IPS DF 6.9 (cell line): ENCODE measurements at regions not wholly inside any gene's neighbourhood (a gene's known extent, or its start where the extent isn't known, plus 50 kb on each side); places are given as distances from the start of the nearest gene placed in this dataset.

ENCODE experiments used
- DNase-seq: peaks from one replicate; pipeline ENCODE4 v3.0.0-alpha.2; 2013; ENCODE audit warnings: low read depth, low spot score
- H3K27ac ChIP-seq: one replicate; pipeline ENCODE4 v1.5.1; 2013; ENCODE audit warnings: low read length, control low read depth
- H3K27me3 ChIP-seq: 2 replicates; pipeline ENCODE4 v1.6.1; 2013; ENCODE audit warnings: mild to moderate bottlenecking, low read length; ENCODE audit not compliant: control insufficient read depth, insufficient read depth
- H3K36me3 ChIP-seq: 2 replicates; pipeline ENCODE4 v1.6.1; 2013; ENCODE audit warnings: low read length; ENCODE audit not compliant: control insufficient read depth, insufficient read depth
- H3K4me1 ChIP-seq: 2 replicates; pipeline ENCODE4 v1.6.1; 2013; ENCODE audit warnings: low read length; ENCODE audit not compliant: control insufficient read depth, insufficient read depth
- H3K4me3 ChIP-seq: 2 replicates; pipeline ENCODE4 v1.5.1; 2013; ENCODE audit warnings: mild to moderate bottlenecking, low read length
- H3K9me3 ChIP-seq: 2 replicates; pipeline ENCODE4 v1.6.1; 2013; ENCODE audit warnings: low read length, inconsistent platforms; ENCODE audit not compliant: control insufficient read depth, insufficient read depth
- WGBS: extraction: QIAGEN DNeasy Blood & Tissue Kit; methylation state at CpG from one replicate; pipeline ENCODE4 v1.1.7; 2013; ENCODE audit warnings: mixed read lengths, missing lambda C conversion rate; ENCODE audit not compliant: insufficient read length, insufficient coverage; 5-methylcytosine and 5-hydroxymethylcytosine counted together

- no peaks in the 10 kb centered on the region for H3K36me3 ChIP-seq
- H3K27ac ChIP-seq = no peak overlapping the region
- no CpG with 5 or more reads among the region's 1 CpG for WGBS
- H3K9me3 ChIP-seq = no peaks in the 10 kb centered on the region
- DNase-seq = no peak
- no peak overlapping the region for H3K4me3 ChIP-seq
- H3K4me1 ChIP-seq = no peaks in the 10 kb centered on the region
- no peaks in the 10 kb centered on the region for H3K27me3 ChIP-seq
These were observed 668.9 kb downstream of the HTR1A start for GRCh38 chr5:63293317-63293716.

- H3K27me3 ChIP-seq = no peaks in the 10 kb centered on the region
- H3K36me3 ChIP-seq = no peaks in the 10 kb centered on the region
- no peaks in the 10 kb centered on the region for H3K4me1 ChIP-seq
- no peaks in the 10 kb centered on the region for H3K9me3 ChIP-seq
- no peak overlapping the region for H3K4me3 ChIP-seq
- DNase-seq = no peak
- no peak overlapping the region for H3K27ac ChIP-seq
- WGBS = no CpG with 5 or more reads among the region's 4 CpGs
These were observed 675.5 kb downstream of the HTR1A start for GRCh38 chr5:63286724-63287123.

GRCh38 chr5:63263411-63263810 lies 684.8 kb downstream of the LRRC70 start:
- no peaks in the 10 kb centered on the region for H3K27me3 ChIP-seq
- H3K4me1 ChIP-seq = no peaks in the 10 kb centered on the region
- H3K9me3 ChIP-seq = no peaks in the 10 kb centered on the region
- H3K27ac ChIP-seq = no peak overlapping the region
- no CpG with 5 or more reads among the region's 2 CpGs for WGBS
- DNase-seq = no peak
- no peaks in the 10 kb centered on the region for H3K36me3 ChIP-seq
- no peak overlapping the region for H3K4me3 ChIP-seq

- Histone ChIP-seq H3K27me3 (no peaks in the 10 kb centered on the region), H3K9me3 (no peaks in the 10 kb centered on the region), H3K27ac (no peak overlapping the region), H3K4me3 (no peak overlapping the region), H3K4me1 (no peaks in the 10 kb centered on the region), H3K36me3 (no peaks in the 10 kb centered on the region)
- no peak for DNase-seq
- WGBS = no CpG with 5 or more reads among the region's 4 CpGs
These were observed 683.8 kb downstream of the LRRC70 start for GRCh38 chr5:63262185-63262981.

GRCh38 chr5:63261695-63262094 lies 683.1 kb downstream of the LRRC70 start:
- Histone ChIP-seq H3K4me3 (no peak overlapping the region), H3K9me3 (no peaks in the 10 kb centered on the region), H3K4me1 (no peaks in the 10 kb centered on the region), H3K27ac (no peak overlapping the region), H3K27me3 (no peaks in the 10 kb centered on the region), H3K36me3 (no peaks in the 10 kb centered on the region)
- DNase-seq = no peak

- H3K27me3 ChIP-seq = no peaks in the 10 kb centered on the region
- no peaks in the 10 kb centered on the region for H3K4me1 ChIP-seq
- H3K9me3 ChIP-seq = no peaks in the 10 kb centered on the region
- no peaks in the 10 kb centered on the region for H3K36me3 ChIP-seq
- no CpG with 5 or more reads among the region's 5 CpGs for WGBS
- DNase-seq = peak; percentile 16
- no peak overlapping the region for H3K27ac ChIP-seq
- no peak overlapping the region for H3K4me3 ChIP-seq
These were observed 677.0 kb downstream of the LRRC70 start for GRCh38 chr5:63255594-63255993.

GRCh38 chr5:63250939-63251338 lies 672.3 kb downstream of the LRRC70 start:
- no peak overlapping the region for H3K27ac ChIP-seq
- H3K4me3 ChIP-seq = no peak overlapping the region
- no CpG with 5 or more reads among the region's 1 CpG for WGBS
- no peaks in the 10 kb centered on the region for H3K4me1 ChIP-seq
- H3K9me3 ChIP-seq = no peaks in the 10 kb centered on the region
- H3K36me3 ChIP-seq = no peaks in the 10 kb centered on the region
- no peak for DNase-seq
- H3K27me3 ChIP-seq = no peaks in the 10 kb centered on the region

GRCh38 chr5:63249960-63250359 lies 671.3 kb downstream of the LRRC70 start:
- no peaks in the 10 kb centered on the region for H3K9me3 ChIP-seq
- no peak overlapping the region for H3K27ac ChIP-seq
- H3K27me3 ChIP-seq = no peaks in the 10 kb centered on the region
- H3K4me1 ChIP-seq = no peaks in the 10 kb centered on the region
- no peaks in the 10 kb centered on the region for H3K36me3 ChIP-seq
- no CpG with 5 or more reads among the region's 2 CpGs for WGBS
- no peak overlapping the region for H3K4me3 ChIP-seq
- DNase-seq = no peak

- no peaks in the 10 kb centered on the region for H3K9me3 ChIP-seq
- H3K27me3 ChIP-seq = no peaks in the 10 kb centered on the region
- no CpG with 5 or more reads among the region's 1 CpG for WGBS
- no peak overlapping the region for H3K27ac ChIP-seq
- DNase-seq = no peak
- H3K4me1 ChIP-seq = no peaks in the 10 kb centered on the region
- no peak overlapping the region for H3K4me3 ChIP-seq
- no peaks in the 10 kb centered on the region for H3K36me3 ChIP-seq
These were observed 669.0 kb downstream of the LRRC70 start for GRCh38 chr5:63247651-63248050.

GRCh38 chr5:63245271-63245670 lies 666.7 kb downstream of the LRRC70 start:
- Histone ChIP-seq H3K36me3 (no peaks in the 10 kb centered on the region), H3K9me3 (no peaks in the 10 kb centered on the region), H3K27ac (no peak overlapping the region), H3K4me3 (no peak overlapping the region), H3K4me1 (no peaks in the 10 kb centered on the region), H3K27me3 (no peaks in the 10 kb centered on the region)
- WGBS = no CpG with 5 or more reads among the region's 1 CpG
- DNase-seq = no peak

GRCh38 chr5:63240063-63240755 lies 661.6 kb downstream of the LRRC70 start:
- Histone ChIP-seq H3K4me1 (no peaks in the 10 kb centered on the region), H3K27ac (no peak overlapping the region), H3K9me3 (no peaks in the 10 kb centered on the region), H3K36me3 (no peaks in the 10 kb centered on the region), H3K27me3 (no peaks in the 10 kb centered on the region), H3K4me3 (no peak overlapping the region)
- no CpG with 5 or more reads among the region's 8 CpGs for WGBS
- DNase-seq = no peak
